NCI-H128 (cell line): ENCODE measurements at regions not wholly inside any gene's neighbourhood (a gene's known extent, or its start where the extent isn't known, plus 50 kb on each side); places are given as distances from the start of the nearest gene placed in this dataset.

Experiments
- DNase-seq: peaks from one replicate; lab custom pipeline; 2025; ENCODE audit not compliant: unreplicated experiment; lab: John Stamatoyannopoulos, UW

- no peak for DNase-seq
Observed at GRCh38 chr9:7894231-7894630, 94.7 kb upstream of the DMAC1 start.

- DNase-seq = no peak
Observed at GRCh38 chr9:7892975-7893374, 93.4 kb upstream of the DMAC1 start.

- no peak for DNase-seq
Observed at GRCh38 chr9:7879551-7880245, 80.1 kb upstream of the DMAC1 start.

- DNase-seq = no peak
Observed at GRCh38 chr9:7871977-7872730, 72.6 kb upstream of the DMAC1 start.

- DNase-seq = no peak
Observed at GRCh38 chr9:7869340-7869739, 69.8 kb upstream of the DMAC1 start.

- DNase-seq = no peak
Observed at GRCh38 chr9:7862170-7862569, 62.6 kb upstream of the DMAC1 start.

- DNase-seq = no peak
Observed at GRCh38 chr9:7861086-7861485, 61.5 kb upstream of the DMAC1 start.

- no peak for DNase-seq
Observed at GRCh38 chr9:7860335-7860709, 60.7 kb upstream of the DMAC1 start.

- DNase-seq = no peak
Observed at GRCh38 chr9:7859701-7860334, 60.2 kb upstream of the DMAC1 start.

GRCh38 chr9:7858166-7858565 lies 58.6 kb upstream of the DMAC1 start:
- DNase-seq = no peak

GRCh38 chr9:7854763-7855162 lies 55.2 kb upstream of the DMAC1 start:
- no peak for DNase-seq
